MV-4-11 (cell line): ENCODE measurements at regions not wholly inside any gene's neighbourhood (a gene's known extent, or its start where the extent isn't known, plus 50 kb on each side); places are given as distances from the start of the nearest gene placed in this dataset.

Experiments
- DNase-seq: peaks from one replicate; lab custom pipeline; 2025; lab: John Stamatoyannopoulos, UW

GRCh38 chr2:122231296-122231695 lies 475.8 kb downstream of the TSN start:
- DNase-seq: no peak

- no peak for DNase-seq
Observed at GRCh38 chr2:122233372-122233771, 477.9 kb downstream of the TSN start.

- DNase-seq: peak; percentile 18
Observed at GRCh38 chr2:122236152-122236874, 480.9 kb downstream of the TSN start.

- DNase-seq: no peak
Observed at GRCh38 chr2:122236925-122237324, 481.5 kb downstream of the TSN start.

GRCh38 chr2:122237450-122237849 lies 482.0 kb downstream of the TSN start:
- DNase-seq: no peak

- no peak for DNase-seq
Observed at GRCh38 chr2:122238006-122238559, 482.6 kb downstream of the TSN start.

- DNase-seq: no peak
Observed at GRCh38 chr2:122239440-122239839, 484.0 kb downstream of the TSN start.

GRCh38 chr2:122244598-122245229 lies 489.3 kb downstream of the TSN start:
- no peak for DNase-seq

GRCh38 chr2:122249673-122250072 lies 494.2 kb downstream of the TSN start:
- DNase-seq: no peak

GRCh38 chr2:122251158-122251557 lies 495.7 kb downstream of the TSN start:
- DNase-seq: no peak

GRCh38 chr2:122251566-122251965 lies 496.1 kb downstream of the TSN start:
- DNase-seq: no peak

- DNase-seq: no peak
Observed at GRCh38 chr2:122255924-122256323, 500.5 kb downstream of the TSN start.

- DNase-seq: no peak
Observed at GRCh38 chr2:122261911-122262310, 506.5 kb downstream of the TSN start.

GRCh38 chr2:122263746-122264145 lies 508.3 kb downstream of the TSN start:
- no peak for DNase-seq

- DNase-seq: no peak
Observed at GRCh38 chr2:122266636-122267035, 511.2 kb downstream of the TSN start.

GRCh38 chr2:122267947-122268346 lies 512.5 kb downstream of the TSN start:
- DNase-seq: no peak

GRCh38 chr2:122273785-122274419 lies 518.5 kb downstream of the TSN start:
- no peak for DNase-seq

GRCh38 chr2:122277956-122278355 lies 522.5 kb downstream of the TSN start:
- DNase-seq: no peak

GRCh38 chr2:122300758-122301157 lies 545.3 kb downstream of the TSN start:
- DNase-seq: peak; percentile 7

- no peak for DNase-seq
Observed at GRCh38 chr2:122307763-122308162, 552.3 kb downstream of the TSN start.

- peak; percentile 29 for DNase-seq
Observed at GRCh38 chr2:122315306-122315705, 559.9 kb downstream of the TSN start.

- DNase-seq: no peak
Observed at GRCh38 chr2:122319539-122320132, 564.2 kb downstream of the TSN start.

GRCh38 chr2:122322815-122323214 lies 567.4 kb downstream of the TSN start:
- no peak for DNase-seq
